CD4-positive, alpha-beta memory T cell (primary cell): ENCODE measurements at regions not wholly inside any gene's neighbourhood (a gene's known extent, or its start where the extent isn't known, plus 50 kb on each side); places are given as distances from the start of the nearest gene placed in this dataset.

Experiments
- CTCF ChIA-PET: fragments of 350-600 bp; sonication (Branson Sonifier 250); formaldehyde crosslinking; loops from one replicate; lab custom pipeline; 2021; ENCODE audit warnings: inconsistent platforms; ENCODE audit not compliant: partially characterized antibody; lab: Charles Lee
- POLR2A ChIA-PET: fragments of 350-600 bp; sonication (Branson Sonifier 250); formaldehyde crosslinking; loops from one replicate; lab custom pipeline; 2021; ENCODE audit not compliant: partially characterized antibody; lab: Charles Lee
- DNase-seq, 5 donors: peaks; one replicate each; pipeline versions ENCODE4 v3.0.0 to v3.0.0-alpha.2; 2020 to 2022; ENCODE audit warnings: mixed read lengths in 1 of 5
- H3K27ac ChIP-seq: one replicate; pipeline ENCODE4 v1.7.0; 2013; ENCODE audit warnings: low read depth, low read length
- H3K27me3 ChIP-seq: 2 replicates; pipeline ENCODE4 v1.7.0; 2013; ENCODE audit warnings: mild to moderate bottlenecking, low read length, moderate library complexity; ENCODE audit not compliant: insufficient read depth
- H3K36me3 ChIP-seq: 2 replicates; pipeline ENCODE4 v1.7.0; 2013; ENCODE audit warnings: mild to moderate bottlenecking, low read length, moderate library complexity; ENCODE audit not compliant: insufficient read depth
- H3K4me1 ChIP-seq: 2 replicates; pipeline ENCODE4 v1.7.0; 2013; ENCODE audit warnings: mild to moderate bottlenecking, low read length, moderate library complexity; ENCODE audit not compliant: insufficient read depth
- H3K4me3 ChIP-seq, 2 donors: one replicate each; pipeline ENCODE4 v1.7.0; 2013; ENCODE audit warnings: low read length in 2 of 2, mild to moderate bottlenecking in 1 of 2
- H3K9me3 ChIP-seq, 2 donors: one replicate each; pipeline ENCODE4 v1.7.0; 2013; ENCODE audit warnings: low read length in 2 of 2, control low read depth in 1 of 2; ENCODE audit not compliant: control insufficient read depth in 1 of 2
- H3K27ac Mint-ChIP-seq, 7 donors: one replicate each; pipeline ENCODE4 v1.8.0; 2020 to 2021; ENCODE audit warnings: mixed read lengths in 7 of 7, mild to moderate bottlenecking in 6 of 7, inconsistent platforms in 3 of 7, moderate library complexity in 3 of 7
- H3K27me3 Mint-ChIP-seq, 2 donors: one replicate each; pipeline ENCODE4 v1.8.0; 2020 to 2021; ENCODE audit warnings: mixed read lengths in 2 of 2
- H3K36me3 Mint-ChIP-seq, 2 donors: one replicate each; pipeline ENCODE4 v1.8.0; 2020 to 2021; ENCODE audit warnings: mixed read lengths in 2 of 2, inconsistent platforms in 1 of 2, mild to moderate bottlenecking in 1 of 2
- H3K4me1 Mint-ChIP-seq, 4 donors: one replicate each; pipeline ENCODE4 v1.8.0; 2020 to 2021; ENCODE audit warnings: mixed read lengths in 4 of 4, mild to moderate bottlenecking in 1 of 4
- H3K4me3 Mint-ChIP-seq, 8 donors: one replicate each; pipeline ENCODE4 v1.8.0; 2020 to 2021; ENCODE audit warnings: mixed read lengths in 8 of 8, mild to moderate bottlenecking in 7 of 8, moderate library complexity in 6 of 8, inconsistent platforms in 3 of 8
- H3K9me3 Mint-ChIP-seq, 8 donors: one replicate each; pipeline ENCODE4 v1.8.0; 2020 to 2021; ENCODE audit warnings: mixed read lengths in 8 of 8, mild to moderate bottlenecking in 5 of 8, inconsistent platforms in 3 of 8, moderate library complexity in 1 of 8
- intact Hi-C: fragments of 100-400 bp; cut with micrococcal nuclease; formaldehyde crosslinking; loops from one replicate; pipeline ENCODE4 v1.15.1; 2023

GRCh38 chr13:106036870-106037269, 498.6 kb downstream of the EFNB2 start:
- Mint-ChIP-seq H3K4me3 (no peak overlapping the region), H3K9me3 (no peaks in the 10 kb centered on the region), H3K4me1 (no peaks in the 10 kb centered on the region), H3K27ac (no peak overlapping the region), H3K36me3 (no peaks in the 10 kb centered on the region), H3K27me3 (no peaks in the 10 kb centered on the region)
- no peak for DNase-seq
- no peak overlapping the region for H3K4me3 ChIP-seq
- H3K9me3 ChIP-seq, result no peaks in the 10 kb centered on the region
- ChIA-PET CTCF (no interaction called here), POLR2A (no interaction called here)
- no peaks in the 10 kb centered on the region for H3K36me3 ChIP-seq
- no peak overlapping the region for H3K27ac ChIP-seq
- H3K27me3 ChIP-seq, result no peaks in the 10 kb centered on the region
- no peaks in the 10 kb centered on the region for H3K4me1 ChIP-seq
- intact Hi-C loops, result no loop called here

GRCh38 chr13:106034201-106034600, 501.3 kb downstream of the EFNB2 start:
- Histone ChIP-seq H3K27ac (no peak overlapping the region), H3K4me1 (no peaks in the 10 kb centered on the region), H3K4me3 (no peak overlapping the region), H3K27me3 (no peaks in the 10 kb centered on the region), H3K36me3 (no peaks in the 10 kb centered on the region), H3K9me3 (no peaks in the 10 kb centered on the region)
- ChIA-PET POLR2A (no interaction called here), CTCF (no interaction called here)
- Mint-ChIP-seq H3K4me1 (no peaks in the 10 kb centered on the region), H3K36me3 (no peaks in the 10 kb centered on the region), H3K9me3 (no peaks in the 10 kb centered on the region), H3K27me3 (no peaks in the 10 kb centered on the region), H3K4me3 (no peak overlapping the region), H3K27ac (no peak overlapping the region)
- intact Hi-C loops, result no loop called here
- no peak for DNase-seq

- POLR2A ChIA-PET, result no interaction called here
- H3K27me3 Mint-ChIP-seq, result no peaks in the 10 kb centered on the region
Measured at GRCh38 chr13:106033659-106034058, 501.8 kb downstream of the EFNB2 start.

GRCh38 chr13:106032441-106032840, 503.0 kb downstream of the EFNB2 start:
- Histone ChIP-seq H3K36me3 (no peaks in the 10 kb centered on the region), H3K4me1 (no peaks in the 10 kb centered on the region), H3K27me3 (no peaks in the 10 kb centered on the region), H3K27ac (no peak overlapping the region), H3K4me3 (no peak overlapping the region), H3K9me3 (no peaks in the 10 kb centered on the region)
- DNase-seq, result no peak
- intact Hi-C loops, result no loop called here
- ChIA-PET POLR2A (no interaction called here), CTCF (no interaction called here)
- H3K27ac Mint-ChIP-seq, result no peak overlapping the region
- no peaks in the 10 kb centered on the region for H3K27me3 Mint-ChIP-seq
- H3K36me3 Mint-ChIP-seq, result no peaks in the 10 kb centered on the region
- H3K9me3 Mint-ChIP-seq, result no peaks in the 10 kb centered on the region
- H3K4me1 Mint-ChIP-seq, result no peaks in the 10 kb centered on the region
- H3K4me3 Mint-ChIP-seq, result no peak overlapping the region

More at GRCh38 chr13:106033659-106034058, 501.8 kb downstream of the EFNB2 start:
- H3K4me3 Mint-ChIP-seq, result no peak overlapping the region
- no peak overlapping the region for H3K27ac Mint-ChIP-seq
- Histone ChIP-seq H3K36me3 (no peaks in the 10 kb centered on the region), H3K27ac (no peak overlapping the region), H3K27me3 (no peaks in the 10 kb centered on the region), H3K9me3 (no peaks in the 10 kb centered on the region), H3K4me1 (no peaks in the 10 kb centered on the region), H3K4me3 (no peak overlapping the region)
- no peaks in the 10 kb centered on the region for H3K9me3 Mint-ChIP-seq
- H3K4me1 Mint-ChIP-seq, result no peaks in the 10 kb centered on the region
- intact Hi-C loops, result no loop called here
- CTCF ChIA-PET, result no interaction called here
- H3K36me3 Mint-ChIP-seq, result no peaks in the 10 kb centered on the region
- no peak for DNase-seq

GRCh38 chr13:106029676-106030290, 505.7 kb downstream of the EFNB2 start:
- Histone ChIP-seq H3K4me1 (no peaks in the 10 kb centered on the region), H3K27ac (no peak overlapping the region), H3K4me3 (no peak overlapping the region), H3K36me3 (no peaks in the 10 kb centered on the region), H3K27me3 (no peaks in the 10 kb centered on the region), H3K9me3 (no peaks in the 10 kb centered on the region)
- ChIA-PET CTCF (no interaction called here), POLR2A (no interaction called here)
- no peaks in the 10 kb centered on the region for H3K27me3 Mint-ChIP-seq
- no peaks in the 10 kb centered on the region for H3K4me1 Mint-ChIP-seq
- intact Hi-C loops, result no loop called here
- no peak for DNase-seq
- peaks cover 0 to 2% (median 0%) of the 10 kb centered on the region in 8 donors for H3K9me3 Mint-ChIP-seq
- no peak overlapping the region for H3K4me3 Mint-ChIP-seq
- H3K27ac Mint-ChIP-seq, result no peak overlapping the region
- H3K36me3 Mint-ChIP-seq, result no peaks in the 10 kb centered on the region

- Mint-ChIP-seq H3K9me3 (peaks cover 0 to 2% (median 0%) of the 10 kb centered on the region in 8 donors), H3K36me3 (no peaks in the 10 kb centered on the region), H3K27ac (no peak overlapping the region), H3K27me3 (no peaks in the 10 kb centered on the region), H3K4me1 (no peaks in the 10 kb centered on the region), H3K4me3 (no peak overlapping the region)
- CTCF ChIA-PET, result no interaction called here
- Histone ChIP-seq H3K36me3 (no peaks in the 10 kb centered on the region), H3K27me3 (no peaks in the 10 kb centered on the region), H3K9me3 (no peaks in the 10 kb centered on the region), H3K4me3 (no peak overlapping the region), H3K27ac (no peak overlapping the region), H3K4me1 (no peaks in the 10 kb centered on the region)
- POLR2A ChIA-PET, result no interaction called here
- no peak for DNase-seq
- intact Hi-C loops, result no loop called here
Measured at GRCh38 chr13:106028911-106029310, 506.6 kb downstream of the EFNB2 start.

- no peaks in the 10 kb centered on the region for H3K4me1 Mint-ChIP-seq
Measured at GRCh38 chr13:106011600-106011999, 523.9 kb downstream of the EFNB2 start.

GRCh38 chr13:106010836-106011235, 524.6 kb downstream of the EFNB2 start:
- H3K36me3 Mint-ChIP-seq, result no peaks in the 10 kb centered on the region
- Histone ChIP-seq H3K27me3 (no peaks in the 10 kb centered on the region), H3K36me3 (no peaks in the 10 kb centered on the region), H3K9me3 (no peaks in the 10 kb centered on the region), H3K4me3 (no peak overlapping the region), H3K4me1 (no peaks in the 10 kb centered on the region), H3K27ac (no peak overlapping the region)
- ChIA-PET POLR2A (no interaction called here), CTCF (no interaction called here)
- no peak overlapping the region for H3K27ac Mint-ChIP-seq
- peaks cover 0 to 11% (median under 1%) of the 10 kb centered on the region in 8 donors for H3K9me3 Mint-ChIP-seq
- DNase-seq, result no peak
- H3K4me3 Mint-ChIP-seq, result no peak overlapping the region
- H3K4me1 Mint-ChIP-seq, result no peaks in the 10 kb centered on the region
- peaks cover 0 to 3% of the 10 kb centered on the region in 2 donors for H3K27me3 Mint-ChIP-seq
- intact Hi-C loops, result no loop called here

More at GRCh38 chr13:106011600-106011999, 523.9 kb downstream of the EFNB2 start:
- Mint-ChIP-seq H3K4me3 (no peak overlapping the region), H3K36me3 (no peaks in the 10 kb centered on the region), H3K27me3 (peaks cover 0 to 3% of the 10 kb centered on the region in 2 donors), H3K9me3 (peaks cover 0 to 11% (median 0%) of the 10 kb centered on the region in 8 donors), H3K27ac (no peak overlapping the region)
- CTCF ChIA-PET, result no interaction called here
- Histone ChIP-seq H3K27ac (no peak overlapping the region), H3K4me1 (no peaks in the 10 kb centered on the region), H3K27me3 (no peaks in the 10 kb centered on the region), H3K4me3 (no peak overlapping the region), H3K9me3 (no peaks in the 10 kb centered on the region), H3K36me3 (no peaks in the 10 kb centered on the region)
- no peak for DNase-seq
- intact Hi-C loops, result no loop called here
- POLR2A ChIA-PET, result no interaction called here
